ENCODE measurements at regions not wholly inside any gene's neighbourhood (a gene's known extent, or its start where the extent isn't known, plus 50 kb on each side); places are given as distances from the start of the nearest gene placed in this dataset.
A peak's percentile ranks its signal among the peaks of the same experiment; 100 is the strongest.
"Not testable (repeated sequence)": the region's sequence is repeated elsewhere in the genome, so short reads cannot be mapped to it uniquely, and the experiment has no call there.

GRCh38 chr2:189231719-189232323, 52.3 kb upstream of the COL5A2 start:
- DNase-seq, result no peak

GRCh38 chr2:189232759-189233406, 53.3 kb upstream of the COL5A2 start:
- DNase-seq, result no peak

DNA sequence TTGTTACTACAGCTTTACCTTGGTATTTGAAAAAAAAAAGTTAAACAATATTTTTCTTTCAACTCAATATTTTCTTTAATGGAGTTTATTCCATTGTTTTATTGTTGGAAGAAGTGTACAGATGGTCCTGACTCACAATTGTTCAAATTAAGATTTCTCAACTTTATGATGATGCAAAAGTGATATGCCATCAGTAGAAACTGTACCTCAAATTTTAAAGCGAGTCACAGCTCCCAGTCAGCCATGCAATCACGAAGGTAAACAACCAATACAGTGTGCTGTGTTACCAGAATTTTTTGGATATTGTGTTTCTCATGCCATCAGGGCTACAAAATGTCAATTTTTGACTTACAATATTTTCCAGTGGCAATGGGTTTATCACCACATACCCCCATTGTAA, 54.0 kb upstream of the COL5A2 start:
- no peak for DNase-seq

DNA sequence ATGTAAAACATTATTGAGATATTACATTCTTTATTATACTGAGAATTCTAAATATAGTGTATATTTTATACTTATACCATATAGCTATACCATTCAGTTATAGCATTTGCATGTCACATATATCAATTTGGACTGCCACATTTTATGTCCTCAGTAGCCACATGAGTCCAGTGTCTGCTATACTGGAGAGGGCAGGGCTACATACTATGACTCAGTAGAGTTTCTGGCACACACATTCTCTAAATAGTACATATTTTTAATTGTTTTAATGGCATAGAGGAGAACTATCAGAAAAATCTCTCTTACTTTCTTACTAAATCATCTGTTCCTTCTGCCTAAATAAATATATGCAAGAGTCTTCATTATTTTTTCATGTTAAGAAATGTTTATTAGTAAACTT, 55.4 kb upstream of the COL5A2 start:
- no peak for DNase-seq

- DNase-seq, result no peak
These were observed 56.5 kb upstream of the COL5A2 start for GRCh38 chr2:189236066-189236465.

DNA sequence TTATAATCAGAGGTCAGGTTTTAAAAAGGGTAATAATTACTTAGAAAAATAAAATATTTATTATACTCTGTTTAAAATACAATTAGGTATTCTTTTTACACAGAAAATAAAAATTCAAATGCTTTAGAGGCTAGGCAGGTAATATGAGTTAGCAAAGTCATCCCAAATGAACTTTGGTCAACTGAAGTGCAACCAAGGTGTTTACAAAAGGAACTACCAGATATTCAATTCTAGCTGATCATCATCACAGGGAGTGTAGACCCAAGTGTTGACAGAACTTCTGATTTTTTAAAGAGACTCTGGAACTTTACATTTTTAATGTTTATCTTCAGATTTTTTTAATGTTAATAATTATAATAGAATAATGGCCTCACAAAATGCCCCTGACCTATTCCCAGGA, 59.3 kb upstream of the COL5A2 start:
- no peak for DNase-seq

GRCh38 chr2:189243843-189244242, 64.3 kb upstream of the COL5A2 start:
- not testable (repeated sequence) for DNase-seq

- no peak for DNase-seq
These were observed 67.7 kb upstream of the COL5A2 start for GRCh38 chr2:189247276-189247675.

DNA sequence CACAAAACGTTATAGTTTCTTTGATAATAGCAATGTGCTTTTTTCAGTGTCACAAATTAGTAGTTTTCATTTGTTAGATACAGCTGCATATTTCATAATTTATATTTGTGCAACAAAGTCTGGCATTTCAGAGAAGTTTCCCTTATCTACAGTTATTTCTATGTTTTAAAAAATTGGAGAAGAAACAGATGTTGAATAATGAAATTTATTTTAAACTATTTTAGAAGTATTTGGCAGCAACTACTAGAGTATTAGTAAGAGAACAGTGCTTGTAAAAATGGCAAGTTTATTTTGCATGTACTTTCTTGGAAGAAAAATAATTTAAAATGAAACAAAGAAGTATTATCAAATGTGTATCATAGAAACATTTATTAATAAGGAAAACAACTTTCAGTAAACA, 68.6 kb upstream of the COL5A2 start:
- DNase-seq, result no peak

DNA sequence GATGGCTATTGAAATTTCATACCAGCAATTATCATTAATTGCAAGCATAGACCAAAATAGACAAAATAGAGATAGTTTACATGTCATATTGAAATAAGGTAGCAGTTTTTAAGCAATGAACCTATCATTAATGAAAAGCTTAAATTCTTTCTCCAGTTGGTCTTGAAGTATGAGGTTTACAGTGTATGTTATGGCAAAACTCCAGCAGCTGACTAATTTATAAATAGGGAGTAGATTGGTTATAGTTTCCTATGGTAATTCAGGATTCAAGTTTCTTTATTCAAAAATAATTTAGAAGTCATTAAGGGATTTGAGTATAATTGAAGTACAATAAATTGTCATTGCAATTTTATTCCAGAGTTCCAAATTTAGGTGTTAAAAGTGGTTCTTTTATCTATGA, 69.6 kb upstream of the COL5A2 start:
- DNase-seq, result no peak

DNA sequence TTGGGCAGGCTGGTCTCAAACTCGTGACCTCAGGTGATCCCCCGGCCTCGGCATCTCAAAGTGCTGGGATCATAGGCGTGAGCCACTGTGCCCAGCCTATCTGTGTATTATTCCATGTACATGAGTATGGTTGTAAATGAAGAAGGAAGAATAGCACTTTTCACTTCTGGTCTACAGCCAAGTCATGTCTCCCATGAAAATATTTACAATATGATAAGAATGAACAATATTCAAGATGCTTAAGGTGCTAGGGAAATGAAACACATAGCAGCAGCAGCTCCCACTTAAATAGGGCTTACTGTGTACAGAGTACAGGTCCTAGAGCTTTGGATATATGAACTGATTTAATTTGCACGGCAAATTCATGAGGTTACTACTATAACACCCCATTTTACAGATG, 70.3 kb upstream of the COL5A2 start:
- DNase-seq, result no peak

- no peak for DNase-seq
These were observed 73.6 kb upstream of the COL5A2 start for GRCh38 chr2:189252991-189253675.

DNA sequence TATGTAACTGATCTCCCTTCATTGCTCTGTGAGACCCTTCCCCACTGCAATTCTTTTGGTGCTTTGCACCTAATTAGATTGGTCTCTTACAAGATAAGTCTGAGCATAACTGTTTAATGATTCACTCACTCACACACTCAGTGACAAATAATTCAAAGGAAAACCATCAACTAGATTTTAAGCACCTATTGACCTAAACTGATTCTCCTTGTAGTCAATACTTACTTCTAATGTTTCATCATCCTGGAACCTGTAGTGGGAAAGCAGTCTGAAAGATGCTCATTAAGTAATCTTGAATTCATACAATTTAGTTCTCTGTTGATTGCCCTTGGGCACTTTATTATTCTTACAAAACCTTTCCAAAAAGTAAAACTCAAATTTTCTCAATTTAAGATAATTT, 74.3 kb upstream of the COL5A2 start:
- DNase-seq, result no peak

DNA sequence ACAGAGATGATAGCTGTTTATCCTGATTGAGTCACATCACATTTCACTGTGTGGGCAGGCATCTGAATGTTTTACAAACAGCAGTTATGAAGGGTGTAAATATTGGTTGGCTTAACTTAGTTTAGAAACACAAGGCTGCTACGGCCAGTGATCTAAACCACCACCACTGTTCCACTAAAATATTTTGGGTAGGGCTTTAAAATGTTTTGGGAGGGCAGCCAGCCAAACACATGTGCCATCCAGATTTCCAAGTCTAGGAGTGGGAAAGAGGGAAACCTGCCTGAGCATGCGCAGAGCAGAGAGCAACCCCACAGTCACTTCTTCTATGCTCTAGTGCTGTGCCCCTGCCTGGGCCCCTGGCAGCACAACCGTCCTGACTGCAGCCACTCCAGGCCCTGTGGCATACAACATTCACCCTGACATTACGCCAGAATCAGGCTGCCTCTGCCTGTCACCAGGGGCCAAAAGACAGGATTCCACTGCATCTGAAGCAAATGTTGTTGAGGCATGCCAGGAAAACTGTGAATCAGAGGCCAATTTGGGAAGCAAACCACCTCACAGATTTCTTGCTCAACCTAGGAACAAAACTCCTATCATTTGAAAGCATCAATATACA, 74.8 kb upstream of the COL5A2 start:
- no peak for DNase-seq

- no peak for DNase-seq
These were observed 76.2 kb upstream of the COL5A2 start for GRCh38 chr2:189255711-189256110.

GRCh38 chr2:189258616-189259365, 79.2 kb upstream of the COL5A2 start:
- no peak for DNase-seq

DNA sequence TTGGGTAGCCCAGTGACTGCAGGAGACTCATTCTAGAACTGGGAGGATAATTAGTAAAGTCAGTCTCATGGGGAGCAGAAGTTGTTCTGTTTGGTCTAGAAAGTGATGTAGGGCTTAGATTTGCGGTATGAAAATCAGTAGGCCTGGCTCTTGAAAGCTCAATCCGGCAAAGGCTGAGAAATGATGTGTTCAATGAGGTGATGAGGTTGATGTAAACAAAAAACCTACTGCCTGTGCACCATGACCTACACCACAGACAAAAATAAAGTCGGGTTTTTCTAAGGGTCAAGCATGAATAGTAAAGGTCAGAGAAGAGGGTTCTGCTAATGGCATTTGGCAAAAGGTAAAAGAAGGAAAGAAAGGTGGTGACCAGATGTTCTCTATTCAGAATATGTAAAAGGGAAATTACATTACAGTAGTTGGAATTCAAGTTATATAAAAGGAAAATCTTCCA, 80.8 kb upstream of the COL5A2 start:
- no peak for DNase-seq

DNA sequence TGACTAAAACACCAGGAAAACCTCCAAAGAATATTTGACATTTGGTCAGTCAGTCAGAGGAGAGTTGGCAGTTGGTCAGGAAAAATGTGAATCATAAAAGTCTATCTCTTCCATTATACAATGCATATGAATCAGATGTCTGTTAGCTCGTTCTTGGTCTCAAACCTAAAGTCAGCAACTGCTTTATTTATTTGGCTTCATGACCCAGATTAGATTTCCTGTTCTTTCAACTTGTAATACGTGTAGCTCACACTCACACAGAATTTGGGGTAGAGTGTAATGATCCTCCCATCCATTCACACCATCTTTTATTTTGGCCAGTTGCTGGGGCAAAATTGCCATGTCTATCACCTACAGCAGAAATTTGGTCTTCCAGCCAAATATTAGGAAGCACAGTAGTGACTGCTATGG, 81.9 kb upstream of the COL5A2 start:
- DNase-seq, result peak; percentile 9

DNA sequence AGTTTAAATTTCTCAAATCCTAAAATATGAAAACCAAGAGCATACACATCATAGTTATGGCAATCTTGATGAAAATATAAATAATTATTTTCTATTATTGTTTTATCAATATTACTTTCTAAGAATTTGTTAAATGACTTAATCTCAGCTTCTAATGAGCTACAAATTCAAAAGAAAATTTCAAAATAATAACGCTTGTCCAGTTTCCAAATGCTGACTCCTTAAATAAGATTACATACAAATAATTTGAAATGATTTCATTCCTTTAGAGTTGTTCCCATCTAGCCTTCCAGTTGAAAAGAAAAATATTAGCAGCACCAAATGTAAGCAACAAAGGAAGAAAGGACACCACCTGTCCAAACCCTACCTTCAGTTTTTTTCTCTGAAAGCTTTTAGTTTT, 82.4 kb upstream of the COL5A2 start:
- no peak for DNase-seq

DNA sequence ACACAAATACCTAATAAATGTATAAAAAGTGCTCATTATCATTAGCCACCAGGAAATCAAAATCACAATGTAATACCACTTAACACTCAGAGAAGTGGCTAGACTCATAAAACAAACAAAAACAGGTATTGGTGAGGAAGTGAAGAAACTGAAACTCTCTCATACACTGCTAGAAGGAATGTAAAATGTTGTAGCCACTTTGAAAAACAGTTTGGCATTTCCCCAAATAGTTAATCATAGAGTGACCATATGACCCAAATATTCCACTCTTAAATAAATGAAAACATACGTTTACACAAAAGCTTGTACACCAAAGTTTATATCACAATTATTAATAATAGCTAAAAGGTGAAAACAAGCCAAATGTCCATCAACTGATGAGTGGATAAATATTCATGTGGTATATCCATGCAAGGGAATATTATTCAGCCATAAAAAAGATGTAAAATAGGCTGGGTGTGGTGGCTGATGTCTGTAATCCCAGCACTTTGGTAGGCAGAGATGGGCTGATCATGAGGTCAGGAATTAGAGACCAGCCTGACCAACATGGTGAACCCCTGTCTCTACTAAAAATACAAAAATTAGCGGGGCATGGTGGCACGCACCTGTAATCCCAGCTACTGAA, 86.2 kb upstream of the COL5A2 start:
- DNase-seq, result no peak

DNA sequence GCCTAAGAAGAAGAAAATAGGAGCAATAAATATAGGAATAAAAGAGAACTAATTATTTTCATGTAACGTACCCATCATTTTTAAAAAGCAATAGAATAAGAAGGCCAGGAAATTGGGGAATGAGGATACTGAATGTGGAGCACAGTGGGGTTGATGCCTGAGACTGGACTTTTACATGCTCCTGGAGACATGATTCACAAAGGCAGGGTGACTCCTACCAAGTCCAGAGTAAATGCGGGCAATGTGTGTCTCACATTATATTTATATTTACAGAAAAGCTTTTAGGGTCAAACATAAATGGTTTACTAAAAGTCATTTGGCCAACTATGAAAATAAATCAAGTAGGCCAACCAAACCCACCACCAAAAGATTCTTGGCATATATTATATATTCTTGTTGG, 87.9 kb upstream of the COL5A2 start:
- DNase-seq, result no peak

DNA sequence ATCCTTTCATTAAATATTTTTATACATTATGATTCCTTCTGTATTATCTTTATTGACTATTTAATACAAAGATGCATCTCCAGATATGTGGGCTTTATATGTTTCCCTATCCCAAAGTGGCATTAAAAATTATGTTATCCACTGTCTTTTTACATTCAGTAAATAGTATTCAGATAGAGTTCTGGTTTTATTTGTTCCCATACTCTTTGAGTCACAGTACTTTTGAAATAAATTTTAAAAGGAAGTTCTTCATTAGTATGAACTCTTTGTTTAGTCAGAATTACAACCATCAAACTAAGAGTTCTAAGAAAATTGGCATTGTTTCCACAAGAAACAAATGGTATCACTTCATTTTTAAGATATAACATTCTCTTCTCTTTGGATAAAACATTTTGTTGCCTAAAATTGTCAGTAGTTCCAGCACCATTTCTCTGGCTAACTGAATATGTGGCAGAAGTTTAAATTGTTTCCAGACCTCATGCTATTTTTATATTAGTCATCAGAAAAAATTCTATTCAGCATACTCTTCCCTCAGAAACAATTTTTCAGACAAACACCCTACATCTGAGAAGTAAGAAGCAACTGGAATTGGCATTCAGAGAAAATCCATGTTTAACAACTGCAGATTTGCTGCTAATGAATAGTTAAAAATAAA, 88.5 kb upstream of the COL5A2 start:
- DNase-seq, result no peak
